Neural progenitor cell (in vitro differentiated cells): ENCODE measurements at regions not wholly inside any gene's neighbourhood (a gene's known extent, or its start where the extent isn't known, plus 50 kb on each side); places are given as distances from the start of the nearest gene placed in this dataset.

Experiments used
- DNase-seq: peaks from one replicate; pipeline ENCODE4 v3.0.0-alpha.2; 2016; ENCODE audit warnings: low spot score
- H2AFZ ChIP-seq: fragments of 200-600 bp; sonication (generic); replicated peaks from 2 replicates; pipeline ENCODE4 v1.6.1; 2016; ENCODE audit warnings: antibody characterized with exemption
- H3F3A ChIP-seq: fragments of 200-600 bp; sonication (generic); 2 replicates; pipeline ENCODE4 v1.6.1; 2016; ENCODE audit warnings: antibody characterized with exemption, low read depth
- H3K27ac ChIP-seq: fragments of 200-600 bp; sonication (generic); 2 replicates; pipeline ENCODE4 v1.5.1; 2016; ENCODE audit warnings: mild to moderate bottlenecking
- H3K27me3 ChIP-seq: fragments of 200-600 bp; sonication (generic); 2 replicates; pipeline ENCODE4 v1.6.1; 2016; ENCODE audit warnings: mild to moderate bottlenecking, moderate library complexity
- H3K36me3 ChIP-seq: fragments of 200-600 bp; sonication (generic); 2 replicates; pipeline ENCODE4 v1.5.1; 2016
- H3K4me1 ChIP-seq: fragments of 200-600 bp; sonication (generic); 2 replicates; pipeline ENCODE4 v1.6.1; 2016; ENCODE audit warnings: mixed run types
- H3K4me2 ChIP-seq: fragments of 200-600 bp; sonication (generic); 2 replicates; pipeline ENCODE4 v1.6.1; 2016
- H3K4me3 ChIP-seq: fragments of 200-600 bp; sonication (generic); 2 replicates; pipeline ENCODE4 v1.5.1; 2016
- H3K79me2 ChIP-seq: fragments of 200-600 bp; sonication (generic); 2 replicates; pipeline ENCODE4 v1.6.1; 2016; ENCODE audit warnings: low read depth
- H3K9ac ChIP-seq: fragments of 200-600 bp; sonication (generic); 2 replicates; pipeline ENCODE4 v1.6.1; 2016
- H3K9me3 ChIP-seq: fragments of 200-600 bp; sonication (generic); 2 replicates; pipeline ENCODE4 v1.5.1; 2016; ENCODE audit warnings: low read depth
- H4K20me1 ChIP-seq: fragments of 200-600 bp; sonication (generic); 2 replicates; pipeline ENCODE4 v1.6.1; 2016; ENCODE audit warnings: low read depth
- H3K27ac Mint-ChIP-seq: 3 replicates; pipeline ENCODE4 v1.8.0; 2021; ENCODE audit warnings: mixed read lengths
- H3K27me3 Mint-ChIP-seq: 2 replicates; pipeline ENCODE4 v1.8.0; 2022; ENCODE audit warnings: low read depth, mild to moderate bottlenecking, inconsistent platforms, moderate library complexity, mixed read lengths; ENCODE audit not compliant: insufficient read depth
- H3K36me3 Mint-ChIP-seq: 3 replicates; pipeline ENCODE4 v1.8.0; 2021; ENCODE audit warnings: mixed read lengths
- H3K4me1 Mint-ChIP-seq: 3 replicates; pipeline ENCODE4 v1.8.0; 2021; ENCODE audit warnings: mixed read lengths
- H3K4me3 Mint-ChIP-seq: 3 replicates; pipeline ENCODE4 v1.8.0; 2021; ENCODE audit warnings: mild to moderate bottlenecking, moderate library complexity, mixed read lengths
- H3K9me3 Mint-ChIP-seq: 3 replicates; pipeline ENCODE4 v1.8.0; 2020; ENCODE audit warnings: mixed read lengths
- EZH2 ChIP-seq: fragments of 200-600 bp; sonication (generic); IDR thresholded peaks from 2 replicates; pipeline ENCODE4 v1.6.1; 2017; ENCODE audit warnings: antibody characterized with exemption, mild to moderate bottlenecking, moderate library complexity
- EZH2phosphoT487 ChIP-seq: fragments of 200-600 bp; sonication (generic); IDR thresholded peaks from 2 replicates; pipeline ENCODE4 v1.6.1; 2017; ENCODE audit warnings: antibody characterized with exemption
- TF ChIP-seq, protein P1 (sequence below): fragments of 200-600 bp; sonication (generic); IDR thresholded peaks from 2 replicates; pipeline ENCODE4 v1.5.1; 2017; ENCODE audit warnings: antibody characterized with exemption, mild to moderate bottlenecking

DNA sequence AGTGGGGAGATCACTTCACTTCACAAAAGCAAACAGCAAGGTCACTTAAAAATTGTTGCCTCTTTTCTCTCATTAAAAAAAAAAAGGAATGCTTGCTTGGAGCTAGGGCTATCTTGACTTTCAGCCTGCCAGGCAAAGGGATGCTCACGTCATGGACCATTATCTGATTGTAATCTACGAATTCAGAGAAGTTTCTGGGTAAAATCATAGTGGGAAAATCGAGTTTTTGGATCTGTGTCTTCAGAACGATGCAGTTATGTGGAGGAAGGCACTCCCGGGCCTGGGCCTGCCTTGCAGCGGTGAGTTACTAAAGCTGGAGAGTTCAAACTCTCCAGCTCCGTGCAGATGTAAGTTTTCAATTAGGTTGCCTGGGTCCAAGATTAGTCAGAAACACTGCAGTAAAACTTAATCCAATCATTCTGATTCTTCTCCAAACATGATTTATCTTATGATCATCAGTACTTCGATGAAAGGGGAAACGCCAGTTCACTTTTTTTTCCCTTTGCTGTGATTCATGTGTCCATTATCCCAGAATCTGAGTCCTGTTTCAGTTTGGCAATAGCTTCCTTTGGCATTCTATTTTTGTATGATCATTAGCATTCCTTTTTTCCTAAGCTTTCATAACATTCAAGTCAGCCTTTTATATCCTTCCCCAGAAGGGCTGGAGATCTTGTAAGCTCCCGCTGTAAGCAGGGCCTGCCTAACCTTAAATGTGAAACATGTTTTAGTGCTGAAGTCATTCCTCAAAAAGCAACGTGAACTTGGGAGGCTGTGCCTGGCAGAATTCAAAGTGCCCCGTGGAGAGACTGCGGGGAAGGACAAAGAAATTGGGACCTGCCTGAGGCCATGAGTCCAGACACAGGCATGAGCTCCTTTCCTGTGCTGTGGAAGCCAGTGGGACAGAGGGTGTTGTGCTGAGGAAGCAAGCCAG, 119.3 kb upstream of the TWIST2 start:
- H3K9ac ChIP-seq, result no peak overlapping the region
- H3K4me3 ChIP-seq, result no peak overlapping the region
- no peaks in the 10 kb centered on the region for H3K9me3 ChIP-seq
- no peaks in the 10 kb centered on the region for H3K79me2 ChIP-seq
- H3K9me3 Mint-ChIP-seq, result peaks cover 2% of the 10 kb centered on the region
- H3K4me3 Mint-ChIP-seq, result no peak overlapping the region
- TF ChIP-seq, protein P1, sequence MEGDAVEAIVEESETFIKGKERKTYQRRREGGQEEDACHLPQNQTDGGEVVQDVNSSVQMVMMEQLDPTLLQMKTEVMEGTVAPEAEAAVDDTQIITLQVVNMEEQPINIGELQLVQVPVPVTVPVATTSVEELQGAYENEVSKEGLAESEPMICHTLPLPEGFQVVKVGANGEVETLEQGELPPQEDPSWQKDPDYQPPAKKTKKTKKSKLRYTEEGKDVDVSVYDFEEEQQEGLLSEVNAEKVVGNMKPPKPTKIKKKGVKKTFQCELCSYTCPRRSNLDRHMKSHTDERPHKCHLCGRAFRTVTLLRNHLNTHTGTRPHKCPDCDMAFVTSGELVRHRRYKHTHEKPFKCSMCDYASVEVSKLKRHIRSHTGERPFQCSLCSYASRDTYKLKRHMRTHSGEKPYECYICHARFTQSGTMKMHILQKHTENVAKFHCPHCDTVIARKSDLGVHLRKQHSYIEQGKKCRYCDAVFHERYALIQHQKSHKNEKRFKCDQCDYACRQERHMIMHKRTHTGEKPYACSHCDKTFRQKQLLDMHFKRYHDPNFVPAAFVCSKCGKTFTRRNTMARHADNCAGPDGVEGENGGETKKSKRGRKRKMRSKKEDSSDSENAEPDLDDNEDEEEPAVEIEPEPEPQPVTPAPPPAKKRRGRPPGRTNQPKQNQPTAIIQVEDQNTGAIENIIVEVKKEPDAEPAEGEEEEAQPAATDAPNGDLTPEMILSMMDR, result no peak
- TF ChIP-seq EZH2, result no peak
- no peak for TF ChIP-seq EZH2phosphoT487
- H3K27me3 Mint-ChIP-seq, result peaks cover 8% of the 10 kb centered on the region
- peak overlapping the region; percentile 11 for H3K27ac Mint-ChIP-seq
- no peaks in the 10 kb centered on the region for H3K36me3 Mint-ChIP-seq
- no peaks in the 10 kb centered on the region for H3F3A ChIP-seq
- DNase-seq, result no peak
- peaks cover 14% of the 10 kb centered on the region for H3K4me1 Mint-ChIP-seq
- H3K27me3 ChIP-seq, result no peaks in the 10 kb centered on the region
- H3K36me3 ChIP-seq, result no peaks in the 10 kb centered on the region
- no peaks in the 10 kb centered on the region for H4K20me1 ChIP-seq
- no peak overlapping the region for H2AFZ ChIP-seq
- no peak overlapping the region for H3K4me2 ChIP-seq
- no peak overlapping the region for H3K27ac ChIP-seq
- H3K4me1 ChIP-seq, result no peaks in the 10 kb centered on the region

DNA sequence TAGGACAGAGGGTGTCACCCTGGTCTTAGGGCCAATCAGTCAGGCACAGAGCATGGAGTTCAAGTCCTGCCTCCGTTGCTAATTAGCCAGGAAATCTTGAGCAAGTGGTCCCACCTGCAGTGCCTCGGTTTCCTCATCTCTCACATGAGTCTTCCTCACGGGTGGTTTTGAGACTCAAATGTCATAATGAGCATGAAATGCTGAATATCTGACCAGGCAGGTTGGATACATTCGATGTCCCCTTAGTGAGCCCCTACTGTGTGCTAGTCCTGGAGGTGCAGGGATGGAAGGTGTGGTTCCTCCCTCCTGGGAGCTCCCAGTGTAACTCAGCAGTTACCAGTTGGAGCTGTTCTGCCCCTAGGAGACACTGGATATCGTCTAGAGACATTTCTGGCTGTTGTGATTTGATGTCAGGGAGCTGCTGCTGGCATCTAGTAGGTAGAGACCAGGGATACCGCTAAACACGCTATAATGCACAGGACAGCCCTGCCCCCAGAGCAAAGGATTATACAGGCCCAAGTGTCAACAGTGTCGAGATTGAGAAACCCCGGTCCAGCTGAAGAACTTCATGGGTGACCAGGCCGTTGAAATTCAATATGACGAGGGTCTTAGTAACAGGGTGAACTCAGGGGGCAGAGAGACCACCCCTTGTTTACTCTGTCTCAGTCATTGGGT, 118.5 kb upstream of the TWIST2 start:
- Histone ChIP-seq H3K27ac (no peak overlapping the region), H3K36me3 (no peaks in the 10 kb centered on the region), H3K79me2 (no peaks in the 10 kb centered on the region), H2AFZ (no peak overlapping the region), H4K20me1 (no peaks in the 10 kb centered on the region), H3K9me3 (no peaks in the 10 kb centered on the region), H3K27me3 (no peaks in the 10 kb centered on the region), H3K4me1 (no peaks in the 10 kb centered on the region), H3K4me3 (no peak overlapping the region), H3K9ac (no peak overlapping the region), H3K4me2 (no peak overlapping the region), H3F3A (no peaks in the 10 kb centered on the region)
- no peak for DNase-seq
- Mint-ChIP-seq H3K36me3 (no peaks in the 10 kb centered on the region), H3K4me3 (no peak overlapping the region), H3K4me1 (peaks cover 14% of the 10 kb centered on the region), H3K27me3 (peaks cover 7% of the 10 kb centered on the region), H3K27ac (no peak overlapping the region), H3K9me3 (peaks cover 2% of the 10 kb centered on the region)
- no peak for TF ChIP-seq EZH2phosphoT487
- TF ChIP-seq EZH2, result no peak
- TF ChIP-seq, protein P1, result no peak

DNA sequence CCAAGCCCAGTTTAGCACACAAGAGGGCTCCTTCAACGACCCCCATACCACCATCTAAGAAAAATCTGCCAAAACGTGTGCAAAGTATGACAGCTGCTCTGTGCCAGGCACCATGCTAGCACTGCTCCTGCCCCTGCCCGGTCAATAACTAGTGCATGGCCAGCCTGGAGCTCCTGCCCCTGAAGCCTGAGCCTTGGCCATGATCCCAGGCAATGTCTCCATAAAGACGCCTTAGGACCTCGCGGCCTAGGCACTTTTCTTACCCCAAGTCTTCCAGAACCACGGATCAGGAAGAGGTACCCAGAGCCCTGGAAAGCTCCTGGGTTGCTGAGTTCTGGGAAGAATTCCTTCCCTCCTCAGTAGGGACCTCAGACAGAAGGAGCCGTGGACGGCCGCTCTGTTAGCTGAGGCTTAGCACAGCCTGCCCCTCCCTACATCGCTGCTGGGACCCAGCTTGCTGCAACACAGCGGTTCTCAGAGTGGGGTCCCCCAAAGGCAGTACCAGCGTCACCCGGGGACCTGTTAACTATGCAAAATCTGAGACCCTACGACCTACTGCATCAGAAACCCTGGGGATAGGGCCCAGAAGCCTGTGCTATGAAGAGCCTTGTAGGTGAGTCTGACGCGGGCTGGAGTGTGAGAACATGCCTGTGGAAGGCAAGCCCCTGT, 117.8 kb upstream of the TWIST2 start:
- TF ChIP-seq, protein P1, result no peak
- no peak for TF ChIP-seq EZH2
- Histone ChIP-seq H3K9ac (no peak overlapping the region), H3K4me2 (no peak overlapping the region), H3K79me2 (no peaks in the 10 kb centered on the region), H3F3A (no peaks in the 10 kb centered on the region), H3K4me3 (no peak overlapping the region), H3K27ac (no peak overlapping the region), H3K27me3 (no peaks in the 10 kb centered on the region), H3K9me3 (no peaks in the 10 kb centered on the region), H4K20me1 (no peaks in the 10 kb centered on the region), H2AFZ (no peak overlapping the region), H3K4me1 (no peaks in the 10 kb centered on the region), H3K36me3 (no peaks in the 10 kb centered on the region)
- peaks cover 4% of the 10 kb centered on the region for H3K27me3 Mint-ChIP-seq
- no peaks in the 10 kb centered on the region for H3K36me3 Mint-ChIP-seq
- H3K4me3 Mint-ChIP-seq, result no peak overlapping the region
- H3K27ac Mint-ChIP-seq, result no peak overlapping the region
- peaks cover 2% of the 10 kb centered on the region for H3K9me3 Mint-ChIP-seq
- H3K4me1 Mint-ChIP-seq, result peaks cover 14% of the 10 kb centered on the region
- DNase-seq, result no peak
